GM06990 (cell line): ENCODE measurements at regions not wholly inside any gene's neighbourhood (a gene's known extent, or its start where the extent isn't known, plus 50 kb on each side); places are given as distances from the start of the nearest gene placed in this dataset.
"Not testable (repeated sequence)": the region's sequence is repeated elsewhere in the genome, so short reads cannot be mapped to it uniquely, and the experiment has no call there.

Experiments used
- DNase-seq: peaks from one replicate; pipeline ENCODE4 v3.0.0-alpha.2; 2011; ENCODE audit not compliant: insufficient read length; ENCODE audit errors: extremely low read depth
- H3K27me3 ChIP-seq: replicated peaks from 2 replicates; pipeline ENCODE4 v1.6.0; 2011; ENCODE audit warnings: low read length; ENCODE audit not compliant: control insufficient read depth, insufficient read depth
- H3K36me3 ChIP-seq: 2 replicates; pipeline ENCODE4 v1.5.1; 2011; ENCODE audit warnings: low read length; ENCODE audit not compliant: control insufficient read depth, insufficient read depth
- H3K4me3 ChIP-seq: replicated peaks from 2 replicates; pipeline ENCODE4 v1.5.1; 2011; ENCODE audit warnings: low read depth, mild to moderate bottlenecking, control low read depth, low read length
- CTCF ChIP-seq: IDR thresholded peaks from 2 replicates; pipeline ENCODE4 v1.5.1; 2011; ENCODE audit warnings: low read length, control low read depth, mild to moderate bottlenecking, inconsistent platforms; ENCODE audit not compliant: insufficient read depth, poor library complexity, severe bottlenecking

- no peak for TF ChIP-seq CTCF
- no peak for DNase-seq
- Histone ChIP-seq H3K27me3 (no peaks in the 10 kb centered on the region), H3K36me3 (no peaks in the 10 kb centered on the region), H3K4me3 (no peak overlapping the region)
Measured at GRCh38 chr17:12229335-12229734, 208.7 kb downstream of the MAP2K4 start.

- TF ChIP-seq CTCF = no peak
- Histone ChIP-seq H3K4me3 (no peak overlapping the region), H3K36me3 (no peaks in the 10 kb centered on the region), H3K27me3 (no peaks in the 10 kb centered on the region)
- no peak for DNase-seq
Measured at GRCh38 chr17:12230481-12231354, 210.0 kb downstream of the MAP2K4 start.

- no peak for DNase-seq
- Histone ChIP-seq H3K4me3 (no peak overlapping the region), H3K36me3 (no peaks in the 10 kb centered on the region), H3K27me3 (no peaks in the 10 kb centered on the region)
- no peak for TF ChIP-seq CTCF
Measured at GRCh38 chr17:12231355-12231682, 210.6 kb downstream of the MAP2K4 start.

GRCh38 chr17:12239021-12239420, 218.3 kb downstream of the MAP2K4 start:
- not testable (repeated sequence) for DNase-seq, H3K4me3 ChIP-seq, H3K27me3 ChIP-seq, H3K36me3 ChIP-seq

GRCh38 chr17:12242345-12242954, 221.8 kb downstream of the MAP2K4 start:
- H3K27me3 ChIP-seq = no peaks in the 10 kb centered on the region; the same call in 1 of the 2 replicates
- H3K36me3 ChIP-seq = no peaks in the 10 kb centered on the region
- no peak for DNase-seq
- TF ChIP-seq CTCF = no peak
- H3K4me3 ChIP-seq = no peak overlapping the region

- no peak for DNase-seq
- no peaks in the 10 kb centered on the region for H3K36me3 ChIP-seq
- no peak overlapping the region for H3K4me3 ChIP-seq
- H3K27me3 ChIP-seq = no peaks in the 10 kb centered on the region
- TF ChIP-seq CTCF = no peak
Measured at GRCh38 chr17:12247761-12248160, 227.1 kb downstream of the MAP2K4 start.
